ENCODE measurements at regions not wholly inside any gene's neighbourhood (a gene's known extent, or its start where the extent isn't known, plus 50 kb on each side); places are given as distances from the start of the nearest gene placed in this dataset.

- BruUV-seq (replicated peaks) = no TSS peak
- Histone ChIP-seq H3K36me3 (ENCODE audit: insufficient read depth, low read length, poor library complexity, severe bottlenecking) (no peaks in the 10 kb centered on the region), H3K9me3 (ENCODE audit: low read depth, low read length, poor library complexity, severe bottlenecking) (no peaks in the 10 kb centered on the region), H3K27ac (ENCODE audit: low read depth, low read length, poor library complexity, severe bottlenecking) (no peak overlapping the region), H3K4me1 (ENCODE audit: insufficient read depth, low read length, poor library complexity, severe bottlenecking) (no peaks in the 10 kb centered on the region), H3K27me3 (replicated peaks; ENCODE audit: insufficient read depth, low read depth, low read length, poor library complexity) (no peaks in the 10 kb centered on the region), H3K4me3 (ENCODE audit: low read depth, low read length, poor library complexity, severe bottlenecking) (no peak overlapping the region)
- intact Hi-C loops (cut with micrococcal nuclease; ENCODE audit: unreplicated experiment) = no loop called here
- POLR2A ChIA-PET (ENCODE audit: low non-redundant PET) = no interaction called here
- no peak for TF ChIP-seq EZH2 (IDR thresholded peaks at IDR 0.05; ENCODE audit: borderline replicate concordance, low read depth, low read length, poor library complexity, severe bottlenecking)
- TF ChIP-seq, protein P1, sequence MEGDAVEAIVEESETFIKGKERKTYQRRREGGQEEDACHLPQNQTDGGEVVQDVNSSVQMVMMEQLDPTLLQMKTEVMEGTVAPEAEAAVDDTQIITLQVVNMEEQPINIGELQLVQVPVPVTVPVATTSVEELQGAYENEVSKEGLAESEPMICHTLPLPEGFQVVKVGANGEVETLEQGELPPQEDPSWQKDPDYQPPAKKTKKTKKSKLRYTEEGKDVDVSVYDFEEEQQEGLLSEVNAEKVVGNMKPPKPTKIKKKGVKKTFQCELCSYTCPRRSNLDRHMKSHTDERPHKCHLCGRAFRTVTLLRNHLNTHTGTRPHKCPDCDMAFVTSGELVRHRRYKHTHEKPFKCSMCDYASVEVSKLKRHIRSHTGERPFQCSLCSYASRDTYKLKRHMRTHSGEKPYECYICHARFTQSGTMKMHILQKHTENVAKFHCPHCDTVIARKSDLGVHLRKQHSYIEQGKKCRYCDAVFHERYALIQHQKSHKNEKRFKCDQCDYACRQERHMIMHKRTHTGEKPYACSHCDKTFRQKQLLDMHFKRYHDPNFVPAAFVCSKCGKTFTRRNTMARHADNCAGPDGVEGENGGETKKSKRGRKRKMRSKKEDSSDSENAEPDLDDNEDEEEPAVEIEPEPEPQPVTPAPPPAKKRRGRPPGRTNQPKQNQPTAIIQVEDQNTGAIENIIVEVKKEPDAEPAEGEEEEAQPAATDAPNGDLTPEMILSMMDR (conservative IDR thresholded peaks at IDR 0.05; ENCODE audit: low read depth, low read length) = no peak
- CTCF ChIA-PET = no interaction called here
- DNase-seq (ENCODE audit: low spot score) = no peak
These were observed 123.6 kb upstream of the XIRP2 start for GRCh38 chr2:166764702-166765101.

GRCh38 chr2:166764216-166764615, 124.1 kb upstream of the XIRP2 start:
- no TSS peak for BruUV-seq (replicated peaks)
- DNase-seq (ENCODE audit: low spot score) = no peak
- CTCF ChIA-PET = no interaction called here
- H3K27ac ChIP-seq (ENCODE audit: low read depth, low read length, poor library complexity, severe bottlenecking) = no peak overlapping the region
- H3K4me1 ChIP-seq (ENCODE audit: insufficient read depth, low read length, poor library complexity, severe bottlenecking) = no peaks in the 10 kb centered on the region
- POLR2A ChIA-PET (ENCODE audit: low non-redundant PET) = no interaction called here
- H3K9me3 ChIP-seq (ENCODE audit: low read depth, low read length, poor library complexity, severe bottlenecking) = no peaks in the 10 kb centered on the region
- no peaks in the 10 kb centered on the region for H3K36me3 ChIP-seq (ENCODE audit: insufficient read depth, low read length, poor library complexity, severe bottlenecking)
- TF ChIP-seq, protein P1 (conservative IDR thresholded peaks at IDR 0.05; ENCODE audit: low read depth, low read length) = no peak
- no peak overlapping the region for H3K4me3 ChIP-seq (ENCODE audit: low read depth, low read length, poor library complexity, severe bottlenecking)
- no peaks in the 10 kb centered on the region for H3K27me3 ChIP-seq (replicated peaks; ENCODE audit: insufficient read depth, low read depth, low read length, poor library complexity)
- intact Hi-C loops (cut with micrococcal nuclease; ENCODE audit: unreplicated experiment) = no loop called here

DNA sequence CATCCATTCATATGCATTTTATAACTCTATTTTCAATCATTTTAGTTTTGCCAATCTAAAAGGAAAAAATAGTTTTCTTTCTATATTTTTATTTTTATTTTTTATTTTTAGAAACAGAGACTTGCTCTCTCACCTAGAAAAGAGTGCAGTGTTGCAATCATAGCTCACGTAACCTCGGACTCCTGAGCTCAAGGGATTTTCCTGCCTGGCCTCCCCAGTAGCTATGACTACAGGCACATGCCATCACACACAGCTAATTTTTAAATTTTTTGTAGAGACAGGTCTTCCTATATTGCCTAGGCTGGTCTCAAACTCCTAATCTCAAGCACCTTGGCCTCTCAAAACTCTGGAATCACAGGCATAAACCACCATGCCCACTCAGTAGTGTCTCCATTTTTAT, 125.5 kb upstream of the XIRP2 start:
- ChIA-PET CTCF (no interaction called here), POLR2A (ENCODE audit: low non-redundant PET) (no interaction called here)
- Histone ChIP-seq H3K4me3 (ENCODE audit: low read depth, low read length, poor library complexity, severe bottlenecking) (no peak overlapping the region), H3K36me3 (ENCODE audit: insufficient read depth, low read length, poor library complexity, severe bottlenecking) (no peaks in the 10 kb centered on the region), H3K4me1 (ENCODE audit: insufficient read depth, low read length, poor library complexity, severe bottlenecking) (no peaks in the 10 kb centered on the region), H3K27ac (ENCODE audit: low read depth, low read length, poor library complexity, severe bottlenecking) (no peak overlapping the region), H3K27me3 (replicated peaks; ENCODE audit: insufficient read depth, low read depth, low read length, poor library complexity) (no peaks in the 10 kb centered on the region), H3K9me3 (ENCODE audit: low read depth, low read length, poor library complexity, severe bottlenecking) (no peaks in the 10 kb centered on the region)
- TF ChIP-seq, protein P1 (conservative IDR thresholded peaks at IDR 0.05; ENCODE audit: low read depth, low read length) = no peak
- TF ChIP-seq EZH2 (IDR thresholded peaks at IDR 0.05; ENCODE audit: borderline replicate concordance, low read depth, low read length, poor library complexity, severe bottlenecking) = no peak
- no peak for DNase-seq (ENCODE audit: low spot score)
- intact Hi-C loops (cut with micrococcal nuclease; ENCODE audit: unreplicated experiment) = no loop called here
- BruUV-seq (replicated peaks) = no TSS peak
